Lower leg skin (tissue), 3 donors: ENCODE measurements at regions not wholly inside any gene's neighbourhood (a gene's known extent, or its start where the extent isn't known, plus 50 kb on each side); places are given as distances from the start of the nearest gene placed in this dataset.

Experiments used
- CTCF ChIP-seq, 3 donors: fragments of 450-650 bp; IDR thresholded peaks; one replicate each; pipeline ENCODE4 v1.5.1; 2016; ENCODE audit warnings: antibody characterized with exemption in 3 of 3, mild to moderate bottlenecking in 3 of 3, moderate library complexity in 2 of 3
- POLR2A ChIP-seq, 2 donors: fragments of 450-650 bp; IDR thresholded peaks; one replicate each; pipeline ENCODE4 v1.6.1; 2016 to 2017; ENCODE audit warnings: antibody characterized with exemption in 2 of 2, mild to moderate bottlenecking in 1 of 2, moderate library complexity in 1 of 2

GRCh38 chr13:108534728-108535127, 94.7 kb upstream of the MYO16 start:
- TF ChIP-seq CTCF (IDR thresholded peaks at IDR 0.05), result no peak
- no peak for TF ChIP-seq POLR2A (IDR thresholded peaks at IDR 0.05)
